GM20000 (cell line): ENCODE measurements at regions not wholly inside any gene's neighbourhood (a gene's known extent, or its start where the extent isn't known, plus 50 kb on each side); places are given as distances from the start of the nearest gene placed in this dataset.

Source experiments
- DNase-seq: peaks from one replicate; pipeline ENCODE4 v3.0.0; 2012; ENCODE audit warnings: low spot score
- CTCF ChIP-seq: IDR thresholded peaks from 2 replicates; pipeline ENCODE4 v1.5.1; 2012; ENCODE audit warnings: mild to moderate bottlenecking, control low read depth; ENCODE audit errors: extremely low read depth, missing control alignments

- no peak for TF ChIP-seq CTCF
These were observed 171.7 kb downstream of the ATPSCKMT start for GRCh38 chr5:10077791-10078545.

GRCh38 chr5:10073441-10074104 is 176.1 kb downstream of the ATPSCKMT start:
- no peak for DNase-seq
- TF ChIP-seq CTCF, result no peak

More at GRCh38 chr5:10077791-10078545, 171.7 kb downstream of the ATPSCKMT start:
- no peak for DNase-seq

- no peak for TF ChIP-seq CTCF
- no peak for DNase-seq
These were observed 179.9 kb downstream of the ATPSCKMT start for GRCh38 chr5:10069637-10070313.

- no peak for TF ChIP-seq CTCF
These were observed 184.2 kb downstream of the ATPSCKMT start for GRCh38 chr5:10065428-10066000.

GRCh38 chr5:10064546-10065195 is 185.0 kb downstream of the ATPSCKMT start:
- no peak for DNase-seq
- TF ChIP-seq CTCF, result no peak

More at GRCh38 chr5:10065428-10066000, 184.2 kb downstream of the ATPSCKMT start:
- no peak for DNase-seq

- no peak for TF ChIP-seq CTCF
- DNase-seq, result no peak
These were observed 185.7 kb downstream of the ATPSCKMT start for GRCh38 chr5:10063997-10064396.
